ENCODE measurements at regions not wholly inside any gene's neighbourhood (a gene's known extent, or its start where the extent isn't known, plus 50 kb on each side); places are given as distances from the start of the nearest gene placed in this dataset.

DNA sequence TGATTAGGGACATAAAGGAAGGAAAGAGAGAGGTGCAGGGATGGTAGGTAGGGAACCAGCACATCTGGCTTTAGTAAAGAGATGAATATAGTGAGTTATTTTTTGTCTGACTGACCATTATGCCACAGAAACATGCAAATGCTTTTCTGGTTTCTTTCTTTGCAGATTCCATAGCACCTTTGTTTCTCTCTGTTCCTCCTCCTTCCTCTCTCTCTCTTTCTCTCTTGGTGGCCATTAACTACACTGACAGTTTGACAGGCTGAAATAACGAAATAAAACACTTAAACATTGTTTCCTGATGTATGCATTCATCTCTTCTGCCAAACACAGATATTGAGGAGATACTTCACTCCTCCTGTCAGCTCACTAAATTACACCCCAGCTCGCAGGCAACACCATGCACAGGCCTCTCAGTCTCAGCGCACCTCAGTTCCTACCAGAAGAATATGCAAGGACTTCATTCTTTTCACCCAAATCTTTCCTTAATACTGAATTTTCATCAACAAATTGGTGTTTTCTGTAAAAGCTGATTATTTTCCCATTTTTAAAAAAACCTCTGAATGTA lies 406.9 kb upstream of the SOX5 start:
- no peaks in the 10 kb centered on the region for H3K79me2 ChIP-seq (ENCODE audit: control insufficient read depth, insufficient read depth, low read length)
- H3K27ac ChIP-seq (ENCODE audit: extremely low read depth, low read depth, low read length), result no peak overlapping the region
- H2AFZ ChIP-seq (ENCODE audit: low read depth, low read length), result no peak overlapping the region
- H4K20me1 ChIP-seq (replicated peaks; ENCODE audit: control insufficient read depth, insufficient read depth, low read length), result no peaks in the 10 kb centered on the region
- H3K4me1 ChIP-seq (replicated peaks in 1 of 2; ENCODE audit: control insufficient read depth in 2 of 2, insufficient read depth in 2 of 2, low read length in 2 of 2), result no peaks in the 10 kb centered on the region
- no peak overlapping the region for H3K4me3 ChIP-seq
- no peak overlapping the region for H3K4me2 ChIP-seq (ENCODE audit: insufficient read depth, low read length)
- no peak for ATAC-seq
- no peaks in the 10 kb centered on the region for H3K9me3 ChIP-seq (replicated peaks; ENCODE audit: control insufficient read depth, insufficient read depth, low read depth, low read length)
- no TSS peak for BruUV-seq (replicated peaks)
- intact Hi-C loops (cut with micrococcal nuclease), result no loop called here
- TF ChIP-seq ELF1 (tag; IDR thresholded peaks at IDR 0.05), result no peak
- TF ChIP-seq TEAD1 (CRISPR knock-in tag; IDR thresholded peaks at IDR 0.05), result no peak
- TF ChIP-seq, protein P1, sequence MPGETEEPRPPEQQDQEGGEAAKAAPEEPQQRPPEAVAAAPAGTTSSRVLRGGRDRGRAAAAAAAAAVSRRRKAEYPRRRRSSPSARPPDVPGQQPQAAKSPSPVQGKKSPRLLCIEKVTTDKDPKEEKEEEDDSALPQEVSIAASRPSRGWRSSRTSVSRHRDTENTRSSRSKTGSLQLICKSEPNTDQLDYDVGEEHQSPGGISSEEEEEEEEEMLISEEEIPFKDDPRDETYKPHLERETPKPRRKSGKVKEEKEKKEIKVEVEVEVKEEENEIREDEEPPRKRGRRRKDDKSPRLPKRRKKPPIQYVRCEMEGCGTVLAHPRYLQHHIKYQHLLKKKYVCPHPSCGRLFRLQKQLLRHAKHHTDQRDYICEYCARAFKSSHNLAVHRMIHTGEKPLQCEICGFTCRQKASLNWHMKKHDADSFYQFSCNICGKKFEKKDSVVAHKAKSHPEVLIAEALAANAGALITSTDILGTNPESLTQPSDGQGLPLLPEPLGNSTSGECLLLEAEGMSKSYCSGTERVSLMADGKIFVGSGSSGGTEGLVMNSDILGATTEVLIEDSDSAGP (CRISPR knock-in tag; IDR thresholded peaks at IDR 0.05), result no peak
- no peak for TF ChIP-seq TFAM (CRISPR knock-in tag; conservative IDR thresholded peaks at IDR 0.05)
- no peak for TF ChIP-seq ERF (CRISPR knock-in tag; IDR thresholded peaks at IDR 0.05)
- in situ Hi-C loops (cut with MboI), result no loop called here
- H3K27me3 ChIP-seq (ENCODE audit: control insufficient read depth in 2 of 2, insufficient read depth in 2 of 2, low read length in 2 of 2), result no peaks in the 10 kb centered on the region
- WGBS (ENCODE audit: insufficient coverage, low coverage, missing lambda C conversion rate), result 0% methylated on average over 3 of the region's 3 CpGs
- FAIRE-seq, result no peak
- ChIA-PET CTCF (ENCODE audit: low intra/inter-chr PET ratio) (no interaction called here), POLR2A (no interaction called here)
- H3K9ac ChIP-seq (ENCODE audit: insufficient read depth in 1 of 2, low read depth in 2 of 2, low read length in 2 of 2), result no peak overlapping the region
- no peak for DNase-seq (ENCODE audit: extremely low read depth in 1 of 4, low spot score in 3 of 4)
- H3K36me3 ChIP-seq (ENCODE audit: control insufficient read depth, insufficient read depth, low read length), result no peaks in the 10 kb centered on the region
- no peaks in the 10 kb centered on the region for H3K9me1 ChIP-seq (ENCODE audit: control insufficient read depth, insufficient read depth, low read length)
